A549 (cell line): ENCODE measurements at regions not wholly inside any gene's neighbourhood (a gene's known extent, or its start where the extent isn't known, plus 50 kb on each side); places are given as distances from the start of the nearest gene placed in this dataset.

Source experiments
- ATAC-seq, 2 experiments: fragments of 200-7000 bp in 1 of 2; fragments of >200 bp in 1 of 2; cut with Nextera tagmentation in 1 of 2; cut with Tn5 transposase in 1 of 2; 3 replicates each; pipeline versions ENCODE4 v1.8.0 to v1.9.1; 2018 to 2020; ENCODE audit warnings: mild to moderate bottlenecking in 1 of 2, moderate library complexity in 1 of 2
- CTCF ChIA-PET: fragments of 300-600 bp; sonication (Branson Sonifier 250); formaldehyde crosslinking; extraction: SDS; loops from one replicate; lab custom pipeline; 2021; ENCODE audit warnings: antibody characterized with exemption, inconsistent platforms; lab: Yijun Ruan, JAX
- POLR2A ChIA-PET: fragments of 350-600 bp; formaldehyde crosslinking; extraction: SDS; loops from one replicate; lab custom pipeline; 2021; ENCODE audit warnings: antibody characterized with exemption, inconsistent platforms; lab: Yijun Ruan, JAX
- DNase-seq, 2 experiments: peaks; one replicate each; pipeline versions ENCODE4 v3.0.0 to v3.0.0-alpha.2; 2011 to 2016; ENCODE audit warnings: low read depth in 1 of 2, low spot score in 1 of 2
- FAIRE-seq: peaks from 2 replicates; lab custom pipeline; 2011; peaks lifted over from hg19 to GRCh38; lab: Jason Lieb, UNC
- H3K27ac ChIP-seq, 2 experiments: fragments of >200 bp; sonication (Bioruptor Twin); formaldehyde crosslinking; 3 replicates each; pipeline ENCODE4 v1.5.1; 2016 to 2017
- H3K4me1 ChIP-seq: fragments of >200 bp; sonication (Bioruptor Twin); formaldehyde crosslinking; 3 replicates; pipeline ENCODE4 v1.6.1; 2016
- H3K4me2 ChIP-seq: fragments of >200 bp; sonication (Bioruptor Twin); formaldehyde crosslinking; 3 replicates; pipeline ENCODE4 v1.6.1; 2016
- H3K4me3 ChIP-seq: fragments of >200 bp; sonication (Bioruptor Twin); formaldehyde crosslinking; 3 replicates; pipeline ENCODE4 v1.5.1; 2016
- H3K9me3 ChIP-seq: fragments of >200 bp; sonication (Bioruptor Twin); formaldehyde crosslinking; 3 replicates; pipeline ENCODE4 v1.6.1; 2016
- BHLHE40 ChIP-seq: IDR thresholded peaks from 2 replicates; pipeline ENCODE4 v1.6.1; 2012; ENCODE audit warnings: low read depth, low read length, inconsistent platforms
- CEBPB ChIP-seq, 2 experiments: fragments of >200 bp in 1 of 2; sonication (Bioruptor Twin) in 1 of 2; formaldehyde crosslinking in 1 of 2; IDR thresholded peaks; 2 replicates each; pipeline ENCODE4 v1.6.1; 2012 to 2016
- FOSL2 ChIP-seq, 2 experiments: fragments of 450-650 bp in 1 of 2; fragments of >200 bp in 1 of 2; sonication (Bioruptor Twin) in 1 of 2; formaldehyde crosslinking; IDR thresholded peaks; 2 replicates each; pipeline versions ENCODE4 v1.5.0 to v1.6.1; 2016 to 2020; ENCODE audit warnings: mild to moderate bottlenecking in 1 of 2, moderate library complexity in 1 of 2
- FOXS1 ChIP-seq: fragments of 250-450 bp; sonication (Bioruptor Pico); IDR thresholded peaks from 2 replicates; pipeline ENCODE4 v1.5.0; 2020; ENCODE audit warnings: mild to moderate bottlenecking, moderate library complexity
- GATA3 ChIP-seq: IDR thresholded peaks from 2 replicates; pipeline ENCODE4 v1.6.1; 2012; ENCODE audit warnings: borderline replicate concordance
- HMGXB4 ChIP-seq: fragments of 250-450 bp; sonication (Bioruptor Pico); IDR thresholded peaks from 2 replicates; pipeline ENCODE4 v1.5.0; 2021; ENCODE audit warnings: mild to moderate bottlenecking, moderate library complexity, borderline replicate concordance
- JUNB ChIP-seq: fragments of >200 bp; sonication (Bioruptor Twin); formaldehyde crosslinking; IDR thresholded peaks from 2 replicates; pipeline ENCODE4 v1.6.1; 2016
- KDM5A ChIP-seq: fragments of 200-600 bp; sonication (generic); IDR thresholded peaks from 2 replicates; pipeline ENCODE4 v1.6.1; 2016; ENCODE audit warnings: antibody characterized with exemption, mild to moderate bottlenecking
- MAX ChIP-seq: IDR thresholded peaks from 2 replicates; pipeline ENCODE4 v1.6.1; 2012
- RARB ChIP-seq: fragments of 250-450 bp; sonication (Bioruptor Pico); IDR thresholded peaks from 2 replicates; pipeline ENCODE4 v1.8.0; 2021; ENCODE audit warnings: mild to moderate bottlenecking, moderate library complexity
- RCOR1 ChIP-seq: fragments of 150-350 bp; IDR thresholded peaks from 2 replicates; pipeline ENCODE4 v1.6.1; 2014; ENCODE audit warnings: antibody characterized with exemption, low read length, low read depth
- REST ChIP-seq: fragments of 200-600 bp; sonication (generic); IDR thresholded peaks from 2 replicates; pipeline ENCODE4 v1.6.1; 2016; ENCODE audit warnings: antibody characterized with exemption, mild to moderate bottlenecking, moderate library complexity
- SMC3 ChIP-seq: fragments of >200 bp; sonication (Bioruptor Twin); formaldehyde crosslinking; IDR thresholded peaks from 3 replicates; pipeline ENCODE4 v1.6.1; 2018; ENCODE audit warnings: inconsistent platforms
- SREBF2 ChIP-seq: fragments of 450-650 bp; IDR thresholded peaks from 2 replicates; pipeline ENCODE4 v1.6.1; 2014; ENCODE audit warnings: mild to moderate bottlenecking, moderate library complexity
- TP53 ChIP-seq: fragments of 250-450 bp; sonication (Bioruptor Pico); IDR thresholded peaks from 2 replicates; pipeline ENCODE4 v1.5.0; 2021; ENCODE audit warnings: mild to moderate bottlenecking, moderate library complexity
- USF2 ChIP-seq: fragments of 450-650 bp; IDR thresholded peaks from 2 replicates; pipeline ENCODE4 v1.6.1; 2014; ENCODE audit warnings: antibody characterized with exemption
- ZFP36 ChIP-seq: fragments of 450-650 bp; IDR thresholded peaks from 2 replicates; pipeline ENCODE4 v1.6.1; 2014; ENCODE audit warnings: borderline replicate concordance; ENCODE audit not compliant: partially characterized antibody
- WGBS: methylation state at CpG from one replicate; pipeline ENCODE4 v1.1.6; 2017; ENCODE audit errors: missing lambda C conversion rate; 5-methylcytosine and 5-hydroxymethylcytosine counted together
- TF ChIP-seq, protein P1 (sequence below): IDR thresholded peaks from 2 replicates; pipeline ENCODE4 v1.6.1; 2012; ENCODE audit warnings: low read depth, borderline replicate concordance

DNA sequence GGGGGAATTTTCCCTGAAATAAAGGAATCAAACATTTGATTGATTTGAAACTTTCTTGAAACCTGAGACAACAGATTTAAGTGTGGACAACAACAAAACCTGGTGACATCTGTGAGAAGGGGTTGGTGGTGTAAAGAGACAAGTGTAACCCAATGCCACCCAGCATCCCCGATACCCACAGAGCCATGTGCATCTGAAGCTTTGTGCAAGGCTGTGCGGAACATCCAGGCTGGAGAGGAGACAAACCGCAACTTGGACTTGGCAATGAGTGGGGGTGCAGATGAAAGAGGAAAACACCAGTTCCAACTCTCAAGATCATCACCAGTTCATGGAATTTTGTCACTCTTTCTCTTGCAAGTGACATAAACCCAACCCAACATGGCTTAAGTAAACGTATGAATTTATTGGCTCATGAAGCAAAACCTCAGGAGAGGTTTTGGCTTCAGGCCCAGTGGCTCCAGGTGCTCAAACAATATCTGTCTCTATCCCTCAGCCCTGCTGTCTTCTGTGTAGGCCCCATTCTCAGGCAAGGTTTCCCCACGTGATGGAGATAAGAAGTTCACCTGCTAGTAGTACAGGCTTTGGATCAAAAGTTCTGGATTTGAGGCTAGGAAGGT is 55.2 kb upstream of the NTF3 start (continued):
- TF ChIP-seq, protein P1, sequence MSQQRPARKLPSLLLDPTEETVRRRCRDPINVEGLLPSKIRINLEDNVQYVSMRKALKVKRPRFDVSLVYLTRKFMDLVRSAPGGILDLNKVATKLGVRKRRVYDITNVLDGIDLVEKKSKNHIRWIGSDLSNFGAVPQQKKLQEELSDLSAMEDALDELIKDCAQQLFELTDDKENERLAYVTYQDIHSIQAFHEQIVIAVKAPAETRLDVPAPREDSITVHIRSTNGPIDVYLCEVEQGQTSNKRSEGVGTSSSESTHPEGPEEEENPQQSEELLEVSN = no peak
- no peak for TF ChIP-seq BHLHE40
- no peak for TF ChIP-seq REST
- TF ChIP-seq, all 56 proteins: peak for 0

GRCh38 chr12:5377997-5378592 is 53.8 kb upstream of the NTF3 start:
- CTCF ChIA-PET = no interaction called here
- Histone ChIP-seq H3K4me2 (no peak overlapping the region), H3K27ac (no peak overlapping the region), H3K4me1 (no peaks in the 10 kb centered on the region), H3K4me3 (no peak overlapping the region), H3K9me3 (no peaks in the 10 kb centered on the region)
- 17% methylated on average over 12 of the region's 12 CpGs for WGBS
- POLR2A ChIA-PET = no interaction called here
- ATAC-seq (no peak), FAIRE-seq (no peak), DNase-seq (no peak)
- TF ChIP-seq RCOR1 (no peak), MAX (no peak), FOSL2 (IDR thresholded peaks at IDR 0.05) (no peak), FOSL2 (CRISPR knock-in tag; IDR thresholded peaks at IDR 0.05) (no peak), KDM5A (no peak), FOXS1 (CRISPR knock-in tag) (no peak), JUNB (no peak), HMGXB4 (CRISPR knock-in tag) (no peak), USF2 (no peak), SREBF2 (no peak), SMC3 (no peak), RARB (CRISPR knock-in tag) (no peak), TP53 (CRISPR knock-in tag) (no peak), ZFP36 (no peak), CEBPB (IDR thresholded peaks at IDR 0.05) (no peak), GATA3 (no peak)
